Tongue (tissue), 2 donors: ENCODE measurements at regions not wholly inside any gene's neighbourhood (a gene's known extent, or its start where the extent isn't known, plus 50 kb on each side); places are given as distances from the start of the nearest gene placed in this dataset. TPM values are rescaled to one million over a fixed set of nuclear protein-coding genes. Genes with fewer than 3 reads are reported as not detected.
"Not testable (repeated sequence)": the region's sequence is repeated elsewhere in the genome, so short reads cannot be mapped to it uniquely, and the experiment has no call there.

Experiments
- DNase-seq: peaks from one replicate; pipeline ENCODE4 v3.0.0-alpha.2; 2015
- small RNA-seq: library from RNA; depleted of rRNA; stranded (forward); fragments of <200 nt; gene quantifications from one replicate; pipeline ENCODE3, GENCODE V24; 2014; ENCODE audit warnings: low replicate concordance

GRCh38 chr3:44132061-44132460 is 109.6 kb upstream of the TOPAZ1 start:
- no peak for DNase-seq

DNA sequence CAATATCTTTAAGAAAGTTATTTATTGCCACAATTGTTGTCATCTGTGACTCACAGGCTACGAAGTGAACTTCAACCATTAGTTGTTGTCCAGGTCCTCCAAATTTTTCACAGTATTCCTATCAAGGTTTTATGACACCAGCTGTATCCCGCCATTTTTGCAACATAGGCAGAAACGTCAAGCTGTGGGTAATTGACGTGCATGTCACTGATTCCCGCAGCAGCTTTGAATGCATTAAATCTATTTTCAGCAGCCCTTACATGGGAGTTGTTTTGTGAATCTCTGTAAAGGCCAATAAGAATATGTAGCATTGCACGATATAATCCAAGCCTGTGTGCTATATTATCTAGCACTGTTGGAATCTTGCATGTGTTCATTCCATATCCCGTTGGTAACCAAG is 109.1 kb upstream of the TOPAZ1 start:
- no peak for DNase-seq

GRCh38 chr3:44136421-44136820 is 105.3 kb upstream of the TOPAZ1 start:
- DNase-seq, result peak; percentile 58

GRCh38 chr3:44146073-44146472 is 95.6 kb upstream of the TOPAZ1 start:
- DNase-seq, result no peak

DNA sequence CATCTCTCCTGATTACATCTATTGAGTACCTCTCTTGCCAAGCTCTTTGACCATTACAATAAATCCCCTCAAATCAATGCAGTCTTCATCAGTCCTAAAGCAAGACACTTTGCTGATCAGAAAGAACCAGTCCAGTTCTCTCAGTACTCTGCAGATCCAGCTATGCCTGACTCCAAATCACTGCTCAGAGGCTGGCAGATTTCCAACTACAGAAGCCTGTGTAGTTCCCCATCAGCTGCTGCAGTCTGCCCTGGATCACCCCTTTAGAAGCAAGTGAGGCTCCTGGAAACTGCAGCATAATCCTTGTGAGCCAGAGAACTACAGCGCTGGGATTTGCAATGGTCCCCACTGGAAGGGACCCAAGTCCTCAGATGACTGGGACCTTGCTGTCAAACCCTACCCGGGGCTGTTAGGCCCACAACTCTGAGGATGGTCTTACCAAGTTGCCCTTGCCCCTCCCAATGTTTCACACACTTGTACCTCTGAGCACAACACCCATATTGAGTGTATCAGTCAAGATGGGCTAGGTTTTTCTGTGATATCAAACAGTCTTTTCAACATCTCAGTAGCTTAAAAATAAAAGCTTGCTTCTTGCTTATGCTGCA is 81.9 kb upstream of the TOPAZ1 start:
- DNase-seq, result peak; percentile 25

- DNase-seq, result no peak
These were observed 80.9 kb upstream of the TOPAZ1 start for GRCh38 chr3:44160818-44161217.

DNA sequence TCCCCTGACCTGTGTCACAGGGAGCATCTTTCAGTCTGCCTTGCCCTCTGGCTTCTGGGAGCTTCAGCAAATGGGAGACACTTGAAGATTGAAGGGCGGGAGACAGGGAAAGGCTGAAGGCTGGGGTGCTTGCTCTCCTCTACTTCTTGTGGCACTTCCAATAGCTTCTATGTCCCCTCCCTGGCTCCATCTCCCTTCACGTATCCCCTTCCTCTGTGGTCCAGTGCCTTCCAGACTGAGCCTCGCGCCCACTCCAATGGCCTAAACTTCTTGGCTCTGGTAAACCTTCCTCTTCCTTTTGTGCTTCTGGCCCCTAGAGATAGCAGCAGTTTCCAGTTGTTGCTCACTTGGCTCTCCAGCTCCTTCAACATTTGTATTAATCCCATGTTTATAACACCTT is 69.8 kb upstream of the TOPAZ1 start:
- DNase-seq, result no peak

DNA sequence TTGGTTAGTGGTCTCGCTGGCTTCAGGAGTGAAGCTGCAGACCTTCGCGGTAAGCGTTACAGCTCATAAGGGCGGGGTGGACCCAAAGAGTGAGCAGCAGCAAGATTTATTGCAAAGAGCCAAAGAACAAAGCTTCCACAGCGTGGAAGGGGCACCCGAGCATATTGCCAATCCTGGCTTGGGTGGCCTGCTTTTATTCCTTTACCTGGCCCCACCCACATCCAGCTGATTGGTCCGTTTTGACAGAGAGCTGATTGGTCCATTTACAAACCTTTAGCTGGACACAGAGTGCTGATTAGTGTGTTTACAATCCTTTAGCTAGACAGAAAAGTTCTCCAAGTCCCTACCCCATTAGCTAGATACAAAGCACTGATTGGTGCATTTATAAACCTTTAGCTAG is 69.0 kb upstream of the TOPAZ1 start:
- DNase-seq, result not testable (repeated sequence)

DNA sequence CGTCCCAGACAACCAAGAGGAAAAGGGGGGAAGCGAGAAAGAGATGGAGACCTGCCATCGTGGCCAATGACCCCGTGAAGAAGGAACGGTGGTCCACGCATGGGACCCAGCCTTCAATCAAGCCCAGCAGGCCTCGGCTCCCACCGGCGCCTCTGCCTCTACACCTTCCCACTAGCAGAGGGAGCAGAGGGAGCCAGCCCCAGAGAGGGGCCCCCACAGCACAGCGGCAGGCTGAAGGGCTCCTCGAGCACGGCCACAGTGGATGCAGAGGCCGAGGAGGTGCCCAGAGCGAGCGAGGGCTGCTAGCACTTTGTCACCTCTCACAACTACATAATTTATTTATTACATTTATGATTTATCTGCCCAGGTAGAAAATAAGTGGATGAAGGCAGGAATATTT is 68.4 kb upstream of the TOPAZ1 start:
- no peak for DNase-seq

- DNase-seq, result no peak
These were observed 66.6 kb upstream of the TOPAZ1 start for GRCh38 chr3:44175070-44175469.

DNA sequence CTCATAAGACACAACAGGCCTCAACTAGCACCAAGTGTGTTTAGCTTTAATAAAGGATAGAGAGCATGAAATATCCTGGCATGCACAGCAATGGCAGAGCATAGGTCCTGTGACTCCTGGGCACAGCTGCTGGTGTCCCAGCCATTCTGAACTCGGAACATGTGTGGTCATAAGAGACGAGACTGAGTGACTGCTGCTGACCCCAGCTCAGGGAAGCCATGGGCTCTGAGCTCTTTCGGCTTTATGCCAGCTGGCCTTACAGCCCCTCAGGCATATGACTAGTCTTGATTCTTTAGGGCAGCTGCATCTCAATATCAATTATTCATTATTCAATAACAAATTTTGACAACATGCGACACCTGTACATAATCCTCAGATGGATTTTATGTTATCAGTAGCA is 62.4 kb upstream of the TOPAZ1 start:
- peak; percentile 74 for DNase-seq

GRCh38 chr3:44184319-44184953 is 57.2 kb upstream of the TOPAZ1 start:
- peak; percentile 85 for DNase-seq

GRCh38 chr3:44185396-44185915 is 56.2 kb upstream of the TOPAZ1 start:
- DNase-seq, result no peak

- DNase-seq, result no peak
These were observed 55.5 kb upstream of the TOPAZ1 start for GRCh38 chr3:44186111-44186672.

DNA sequence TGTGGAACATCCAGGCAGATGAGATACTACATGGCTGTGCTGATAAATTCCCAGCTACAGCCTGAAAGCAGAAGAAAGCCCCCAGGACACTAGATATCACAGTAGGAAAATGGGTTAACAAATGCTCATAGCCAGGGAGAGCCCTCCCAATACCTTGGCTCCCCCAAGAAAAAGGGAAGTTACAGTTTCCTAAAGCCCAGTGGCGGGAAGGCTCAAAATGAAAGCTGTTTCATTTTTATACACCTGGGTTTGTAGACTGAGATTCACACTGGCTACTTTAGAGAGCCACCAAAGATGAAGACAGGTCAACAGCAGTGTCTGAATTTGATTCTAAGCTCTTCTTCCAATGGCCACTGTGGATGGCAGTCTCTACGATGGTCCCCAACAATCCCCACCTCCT is 55.0 kb upstream of the TOPAZ1 start:
- DNase-seq, result no peak

Small RNA genes lying in the stretch of these regions (small RNA-seq; reads per million reads assigned to genes)
- gene MIR138-1 (0.69 reads per million, percentile 80 among the genes with 10 or more reads in this experiment), gene RNU6-367P (not detected)
